ENCODE measurements at regions not wholly inside any gene's neighbourhood (a gene's known extent, or its start where the extent isn't known, plus 50 kb on each side); places are given as distances from the start of the nearest gene placed in this dataset.
A peak's percentile ranks its signal among the peaks of the same experiment; 100 is the strongest.

DNA sequence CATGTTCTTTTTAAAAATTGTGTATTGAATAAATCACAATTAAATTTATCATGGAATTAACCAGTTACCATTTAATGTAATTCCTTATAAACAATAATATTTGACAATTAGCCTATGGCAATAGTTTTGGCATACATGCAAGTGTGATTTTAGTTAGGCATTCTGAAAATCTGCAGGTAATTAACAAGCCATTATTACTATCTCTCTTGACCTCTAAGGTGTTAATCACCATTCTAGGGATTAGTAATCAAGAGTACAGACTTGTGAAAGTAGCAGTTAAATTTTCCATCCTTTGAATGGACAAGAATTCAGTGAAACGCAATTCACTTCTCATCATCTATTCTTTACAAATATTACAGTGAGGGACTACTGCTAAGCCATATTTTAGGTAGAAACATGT lies 127.7 kb upstream of the CHST9 start:
- Histone ChIP-seq H2AFZ (ENCODE audit: control insufficient read depth, low read depth, low read length) (no peak overlapping the region), H3K79me2 (ENCODE audit: control insufficient read depth, insufficient read depth, low read length) (no peaks in the 10 kb centered on the region), H4K20me1 (ENCODE audit: control insufficient read depth, insufficient read depth) (no peaks in the 10 kb centered on the region), H3K4me2 (ENCODE audit: control insufficient read depth, insufficient read depth) (no peak overlapping the region), H3K9me3 (replicated peaks; ENCODE audit: control insufficient read depth, insufficient read depth, low read length) (no peaks in the 10 kb centered on the region), H3K4me1 (ENCODE audit: control insufficient read depth, insufficient read depth, low read length) (no peaks in the 10 kb centered on the region), H3K4me3 (no peak overlapping the region), H3K36me3 (ENCODE audit: control insufficient read depth in 2 of 2, insufficient read depth in 2 of 2, low read length in 1 of 2) (no peaks in the 10 kb centered on the region), H3K27ac (ENCODE audit: control insufficient read depth, insufficient read depth) (no peak overlapping the region), H3K27me3 (replicated peaks in 1 of 2; ENCODE audit: control insufficient read depth in 2 of 2, insufficient read depth in 2 of 2, low read length in 1 of 2) (no peaks in the 10 kb centered on the region), H3K9ac (ENCODE audit: control insufficient read depth, insufficient read depth, low read length) (no peak overlapping the region)
- 0% methylated on average over 1 of the region's 1 CpG for WGBS (ENCODE audit: insufficient coverage, insufficient replicate concordance, low lambda C conversion rate, missing lambda C conversion rate)
- no peak for DNase-seq (ENCODE audit: low read depth, low spot score)
- intact Hi-C loops (cut with micrococcal nuclease; ENCODE audit: unreplicated experiment) (no loop called here), in situ Hi-C loops (cut with MboI) (no loop called here)
- POLR2A ChIA-PET: no interaction called here
- no peak for FAIRE-seq
- no peak for ATAC-seq
- no TSS peak for BruUV-seq (replicated peaks)
- SMC1A ChIA-PET (ENCODE audit: uncharacterized antibody, unreplicated experiment): no interaction called here
- TF ChIP-seq SMAD1 (IDR thresholded peaks at IDR 0.05; ENCODE audit: low read depth, partially characterized antibody) (no peak), JUND (IDR thresholded peaks at IDR 0.05; ENCODE audit: low read depth, low read length) (no peak), NR2F1 (conservative IDR thresholded peaks at IDR 0.05) (peak; percentile 58; the same call in 1 of the 2 replicates), NBN (IDR thresholded peaks at IDR 0.05) (no peak), FOS (IDR thresholded peaks at IDR 0.05; ENCODE audit: borderline replicate concordance, extremely low read depth, insufficient read length) (no peak), CHD1 (IDR thresholded peaks at IDR 0.05; ENCODE audit: low read depth, low read length) (no peak), HCFC1 (IDR thresholded peaks at IDR 0.05; ENCODE audit: low read length) (no peak), TCF7 (IDR thresholded peaks at IDR 0.05; ENCODE audit: borderline replicate concordance) (no peak), CHD4 (IDR thresholded peaks at IDR 0.05) (no peak), ZNF24 (IDR thresholded peaks at IDR 0.05) (no peak), EZH2 (IDR thresholded peaks at IDR 0.05; ENCODE audit: borderline replicate concordance, control insufficient read depth, low read depth, low read length) (no peak), MTA2 (IDR thresholded peaks at IDR 0.05; ENCODE audit: low read depth) (peak; percentile 76), HDAC2 (IDR thresholded peaks at IDR 0.05) (no peak), FOXK2 (IDR thresholded peaks at IDR 0.05) (no peak)
- TF ChIP-seq, protein P1, sequence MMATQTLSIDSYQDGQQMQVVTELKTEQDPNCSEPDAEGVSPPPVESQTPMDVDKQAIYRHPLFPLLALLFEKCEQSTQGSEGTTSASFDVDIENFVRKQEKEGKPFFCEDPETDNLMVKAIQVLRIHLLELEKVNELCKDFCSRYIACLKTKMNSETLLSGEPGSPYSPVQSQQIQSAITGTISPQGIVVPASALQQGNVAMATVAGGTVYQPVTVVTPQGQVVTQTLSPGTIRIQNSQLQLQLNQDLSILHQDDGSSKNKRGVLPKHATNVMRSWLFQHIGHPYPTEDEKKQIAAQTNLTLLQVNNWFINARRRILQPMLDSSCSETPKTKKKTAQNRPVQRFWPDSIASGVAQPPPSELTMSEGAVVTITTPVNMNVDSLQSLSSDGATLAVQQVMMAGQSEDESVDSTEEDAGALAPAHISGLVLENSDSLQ (IDR thresholded peaks at IDR 0.05): no peak
- CTCF ChIA-PET: no interaction called here
- RAD21 ChIA-PET (ENCODE audit: unreplicated experiment): no interaction called here

All from GM12878 (cell line).